Neural crest cell (in vitro differentiated cells): ENCODE measurements at regions not wholly inside any gene's neighbourhood (a gene's known extent, or its start where the extent isn't known, plus 50 kb on each side); places are given as distances from the start of the nearest gene placed in this dataset.

Experiments
- DNase-seq: peaks from one replicate; pipeline ENCODE4 v3.0.0; 2021; ENCODE audit warnings: low read depth, mixed read lengths, low spot score
- H3K27ac Mint-ChIP-seq: one replicate; pipeline ENCODE4 v1.8.0; 2021; ENCODE audit warnings: mild to moderate bottlenecking, mixed read lengths; ENCODE audit not compliant: unreplicated experiment
- H3K27me3 Mint-ChIP-seq: 2 replicates; pipeline ENCODE4 v1.8.0; 2021; ENCODE audit warnings: low read depth, mild to moderate bottlenecking, mixed read lengths
- H3K36me3 Mint-ChIP-seq: 2 replicates; pipeline ENCODE4 v1.8.0; 2021; ENCODE audit warnings: low read depth, mild to moderate bottlenecking, mixed read lengths
- H3K4me1 Mint-ChIP-seq: 2 replicates; pipeline ENCODE4 v1.8.0; 2021; ENCODE audit warnings: mixed read lengths
- H3K4me3 Mint-ChIP-seq: one replicate; pipeline ENCODE4 v1.8.0; 2021; ENCODE audit warnings: mild to moderate bottlenecking, mixed read lengths
- H3K9me3 Mint-ChIP-seq: 2 replicates; pipeline ENCODE4 v1.8.0; 2021; ENCODE audit warnings: mixed read lengths
- CTCF ChIP-seq: fragments of 200-600 bp; sonication (generic); conservative IDR thresholded peaks from 2 replicates; pipeline ENCODE4 v1.5.0; 2021; ENCODE audit warnings: antibody characterized with exemption, mild to moderate bottlenecking

- no peaks in the 10 kb centered on the region for H3K36me3 Mint-ChIP-seq
- H3K4me3 Mint-ChIP-seq: no peak overlapping the region
- H3K27ac Mint-ChIP-seq: no peak overlapping the region
- no peak for DNase-seq
- TF ChIP-seq CTCF: no peak
- peaks cover 8% of the 10 kb centered on the region for H3K4me1 Mint-ChIP-seq
- peaks cover 32% of the 10 kb centered on the region for H3K27me3 Mint-ChIP-seq
- no peaks in the 10 kb centered on the region for H3K9me3 Mint-ChIP-seq
Observed at GRCh38 chr6:40077736-40078135, 143.5 kb upstream of the MOCS1 start.

- H3K27me3 Mint-ChIP-seq: peaks cover 32% of the 10 kb centered on the region
- H3K36me3 Mint-ChIP-seq: no peaks in the 10 kb centered on the region
- no peak overlapping the region for H3K4me3 Mint-ChIP-seq
- H3K27ac Mint-ChIP-seq: no peak overlapping the region
- no peak for TF ChIP-seq CTCF
- H3K4me1 Mint-ChIP-seq: peaks cover 8% of the 10 kb centered on the region
- no peaks in the 10 kb centered on the region for H3K9me3 Mint-ChIP-seq
- DNase-seq: no peak
Observed at GRCh38 chr6:40077315-40077714, 143.1 kb upstream of the MOCS1 start.

GRCh38 chr6:40075056-40075590 lies 140.9 kb upstream of the MOCS1 start:
- H3K27me3 Mint-ChIP-seq: peaks cover 18% of the 10 kb centered on the region
- H3K36me3 Mint-ChIP-seq: no peaks in the 10 kb centered on the region

GRCh38 chr6:40074306-40075055 lies 140.2 kb upstream of the MOCS1 start:
- Mint-ChIP-seq H3K27me3 (peaks cover 15% of the 10 kb centered on the region), H3K36me3 (no peaks in the 10 kb centered on the region), H3K9me3 (no peaks in the 10 kb centered on the region), H3K27ac (no peak overlapping the region), H3K4me1 (peaks cover 8% of the 10 kb centered on the region), H3K4me3 (no peak overlapping the region)
- no peak for DNase-seq
- TF ChIP-seq CTCF: no peak

More at GRCh38 chr6:40075056-40075590, 140.9 kb upstream of the MOCS1 start:
- DNase-seq: no peak
- no peak overlapping the region for H3K27ac Mint-ChIP-seq
- no peaks in the 10 kb centered on the region for H3K9me3 Mint-ChIP-seq
- H3K4me3 Mint-ChIP-seq: no peak overlapping the region
- peaks cover 8% of the 10 kb centered on the region for H3K4me1 Mint-ChIP-seq
- TF ChIP-seq CTCF: no peak

- DNase-seq: no peak
- Mint-ChIP-seq H3K4me3 (no peak overlapping the region), H3K9me3 (peaks cover 7% of the 10 kb centered on the region), H3K36me3 (no peaks in the 10 kb centered on the region), H3K27me3 (no peaks in the 10 kb centered on the region), H3K4me1 (peaks cover 5% of the 10 kb centered on the region), H3K27ac (no peak overlapping the region)
- no peak for TF ChIP-seq CTCF
Observed at GRCh38 chr6:40066372-40066771, 132.1 kb upstream of the MOCS1 start.
